H1 (cell line): ENCODE measurements at regions not wholly inside any gene's neighbourhood (a gene's known extent, or its start where the extent isn't known, plus 50 kb on each side); places are given as distances from the start of the nearest gene placed in this dataset.
A peak's percentile ranks its signal among the peaks of the same experiment; 100 is the strongest.

Source experiments
- CTCF ChIA-PET: fragments of 300-600 bp; sonication (Branson Sonifier 250); formaldehyde crosslinking; loops from one replicate; lab custom pipeline; 2021; ENCODE audit not compliant: partially characterized antibody; lab: Charles Lee
- POLR2A ChIA-PET: fragments of 300-600 bp; sonication (Branson Sonifier 250); formaldehyde crosslinking; loops from one replicate; lab custom pipeline; 2021; ENCODE audit warnings: inconsistent platforms; ENCODE audit not compliant: partially characterized antibody; lab: Charles Lee
- DNase-seq, 2 experiments: peaks; one replicate each; pipeline versions ENCODE4 v3.0.0 to v3.0.0-alpha.2; 2010 to 2022; ENCODE audit warnings: low spot score in 2 of 2, low read depth in 1 of 2, mixed read lengths in 1 of 2
- FAIRE-seq: peaks from 2 replicates; lab custom pipeline; 2011; peaks lifted over from hg19 to GRCh38; lab: Jason Lieb, UNC
- H2AFZ ChIP-seq: 2 replicates; pipeline ENCODE4 v1.8.1; 2012; ENCODE audit warnings: low read length, inconsistent platforms
- H2AK5ac ChIP-seq: 2 replicates; pipeline ENCODE4 v1.6.1; 2013; ENCODE audit warnings: low read depth, low read length
- H2BK120ac ChIP-seq: replicated peaks from 2 replicates; pipeline ENCODE3; 2013; ENCODE audit warnings: low read depth, low read length, inconsistent platforms
- H2BK12ac ChIP-seq: 2 replicates; pipeline ENCODE4 v1.6.1; 2013; ENCODE audit warnings: low read depth, low read length
- H2BK15ac ChIP-seq: 2 replicates; pipeline ENCODE4 v1.6.1; 2013; ENCODE audit warnings: low read length
- H2BK20ac ChIP-seq: 2 replicates; pipeline ENCODE4 v1.6.1; 2013; ENCODE audit warnings: low read length
- H2BK5ac ChIP-seq: 2 replicates; pipeline ENCODE4 v1.6.1; 2013; ENCODE audit warnings: low read depth, low read length
- H3K14ac ChIP-seq: 2 replicates; pipeline ENCODE4 v1.6.1; 2013; ENCODE audit warnings: inconsistent platforms; ENCODE audit not compliant: insufficient read length
- H3K18ac ChIP-seq: 2 replicates; pipeline ENCODE4 v1.6.1; 2013; ENCODE audit warnings: low read length; ENCODE audit errors: extremely low read depth
- H3K23ac ChIP-seq: 2 replicates; pipeline ENCODE4 v1.6.1; 2013; ENCODE audit warnings: inconsistent platforms; ENCODE audit not compliant: insufficient read length
- H3K23me2 ChIP-seq: 2 replicates; pipeline ENCODE4 v1.6.1; 2013; ENCODE audit warnings: low read depth, low read length
- H3K27ac ChIP-seq: 2 replicates; pipeline ENCODE4 v1.6.1; 2011; ENCODE audit warnings: low read depth, low read length, inconsistent platforms
- H3K27me3 ChIP-seq, 4 experiments: replicated peaks in 1 of 4; 1 replicate in 1 of 4; 2 replicates in 3 of 4; pipeline versions ENCODE4 v1.6.1 to v1.8.1; 2011 to 2013; ENCODE audit warnings: low read length in 3 of 4, mild to moderate bottlenecking in 3 of 4, inconsistent platforms in 2 of 4, mixed read lengths in 2 of 4, moderate library complexity in 1 of 4; ENCODE audit not compliant: control insufficient read depth in 3 of 4, insufficient read depth in 3 of 4; ENCODE audit errors: extremely low read depth in 1 of 4
- H3K36me3 ChIP-seq, 4 experiments: 2 replicates each; pipeline versions ENCODE4 v1.6.1 to v1.8.1; 2011 to 2013; ENCODE audit warnings: mild to moderate bottlenecking in 4 of 4, low read length in 3 of 4, moderate library complexity in 2 of 4, control low read depth in 1 of 4, inconsistent platforms in 1 of 4; ENCODE audit not compliant: insufficient read depth in 4 of 4, control insufficient read depth in 2 of 4
- H3K4ac ChIP-seq: replicated peaks from 2 replicates; pipeline ENCODE3; 2013; ENCODE audit warnings: low read length, low read depth, mixed read lengths, inconsistent platforms; ENCODE audit not compliant: insufficient read length
- H3K4me1 ChIP-seq, 4 experiments: replicated peaks in 1 of 4; 1 replicate in 1 of 4; 2 replicates in 3 of 4; pipeline versions ENCODE4 v1.6.1 to v1.8.1; 2011 to 2013; ENCODE audit warnings: low read length in 3 of 4, inconsistent platforms in 2 of 4, mixed read lengths in 1 of 4; ENCODE audit not compliant: insufficient read depth in 4 of 4, control insufficient read depth in 3 of 4
- H3K4me2 ChIP-seq, 2 experiments: 2 replicates each; pipeline versions ENCODE4 v1.6.1 to v1.8.1; 2011 to 2013; ENCODE audit warnings: low read depth in 2 of 2, low read length in 2 of 2, control low read depth in 1 of 2, inconsistent platforms in 1 of 2, mild to moderate bottlenecking in 1 of 2; ENCODE audit not compliant: insufficient read depth in 1 of 2
- H3K4me3 ChIP-seq, 4 experiments: fragments of 200-600, 300-600 bp in 1 of 4; sonication (generic), shearing (Covaris generic), sonication (Bioruptor Twin) in 1 of 4; 2 replicates each; pipeline versions ENCODE4 v1.5.1 to v1.8.1; 2011 to 2016; ENCODE audit warnings: low read length in 4 of 4, low read depth in 3 of 4, control low read depth in 2 of 4, inconsistent platforms in 2 of 4, mild to moderate bottlenecking in 2 of 4, mixed read lengths in 1 of 4, moderate library complexity in 1 of 4; ENCODE audit not compliant: insufficient read depth in 2 of 4; ENCODE audit errors: extremely low read depth in 1 of 4
- H3K56ac ChIP-seq: replicated peaks from 2 replicates; pipeline ENCODE3; 2013; ENCODE audit warnings: low read depth, mild to moderate bottlenecking, mixed read lengths, low read length, inconsistent platforms; ENCODE audit not compliant: insufficient read length
- H3K79me1 ChIP-seq: 2 replicates; pipeline ENCODE4 v1.6.1; 2013; ENCODE audit warnings: low read depth, low read length, control low read depth
- H3K79me2 ChIP-seq, 2 experiments: 2 replicates each; pipeline versions ENCODE4 v1.6.1 to v1.8.1; 2012 to 2013; ENCODE audit warnings: low read length in 2 of 2, mild to moderate bottlenecking in 2 of 2, inconsistent platforms in 1 of 2; ENCODE audit not compliant: insufficient read depth in 2 of 2, control insufficient read depth in 1 of 2
- H3K9ac ChIP-seq, 4 experiments: replicated peaks in 1 of 4; 1 replicate in 1 of 4; 2 replicates in 3 of 4; pipeline versions ENCODE4 v1.6.1 to v1.8.1; 2011 to 2013; ENCODE audit warnings: low read depth in 3 of 4, low read length in 3 of 4, control low read depth in 2 of 4, mild to moderate bottlenecking in 2 of 4, moderate library complexity in 2 of 4, inconsistent platforms in 1 of 4; ENCODE audit errors: extremely low read depth in 1 of 4
- H3K9me3 ChIP-seq, 2 experiments: 2 replicates each; pipeline versions ENCODE4 v1.6.1 to v1.8.1; 2012 to 2013; ENCODE audit warnings: mild to moderate bottlenecking in 2 of 2, moderate library complexity in 2 of 2, control low read depth in 1 of 2, inconsistent platforms in 1 of 2, low read depth in 1 of 2, low read length in 1 of 2, mixed read lengths in 1 of 2; ENCODE audit not compliant: insufficient read depth in 2 of 2
- H4K20me1 ChIP-seq, 2 experiments: replicated peaks in 1 of 2; 2 replicates each; pipeline versions ENCODE3 to v1.8.1; 2011 to 2013; ENCODE audit warnings: inconsistent platforms in 2 of 2, low read length in 2 of 2, mild to moderate bottlenecking in 1 of 2; ENCODE audit not compliant: insufficient read depth in 2 of 2, control insufficient read depth in 1 of 2
- H4K5ac ChIP-seq: 2 replicates; pipeline ENCODE4 v1.6.1; 2013; ENCODE audit warnings: low read length, low read depth, mixed read lengths, inconsistent platforms; ENCODE audit not compliant: insufficient read length
- H4K8ac ChIP-seq: 2 replicates; pipeline ENCODE4 v1.8.0; 2013; ENCODE audit warnings: mild to moderate bottlenecking, moderate library complexity, low read length, inconsistent platforms; ENCODE audit not compliant: insufficient read depth; ENCODE audit errors: extremely low read depth
- H4K91ac ChIP-seq: replicated peaks from 2 replicates; pipeline ENCODE3; 2013; ENCODE audit warnings: low read length, mixed read lengths, inconsistent platforms; ENCODE audit not compliant: insufficient read length
- POLR2A ChIP-seq, 2 experiments: IDR thresholded peaks; 1 replicate in 1 of 2; 2 replicates in 1 of 2; pipeline ENCODE4 v1.6.1; 2011; ENCODE audit warnings: low read depth in 2 of 2, low read length in 2 of 2, mild to moderate bottlenecking in 2 of 2; ENCODE audit errors: control extremely low read depth in 1 of 2
- WGBS, 2 experiments: shearing (Covaris generic) in 1 of 2; methylation state at CpG; one replicate each; pipeline versions ENCODE4 v1.1.6 to v1.1.7; 2013 to 2015; ENCODE audit warnings: low lambda C conversion rate in 2 of 2, mixed read lengths in 2 of 2, inconsistent platforms in 1 of 2, low coverage in 1 of 2, missing lambda C conversion rate in 1 of 2; ENCODE audit not compliant: insufficient replicate concordance in 2 of 2, insufficient coverage in 1 of 2, insufficient read length in 1 of 2; ENCODE audit errors: extremely low coverage in 1 of 2, missing lambda C conversion rate in 1 of 2; 5-methylcytosine and 5-hydroxymethylcytosine counted together

DNA sequence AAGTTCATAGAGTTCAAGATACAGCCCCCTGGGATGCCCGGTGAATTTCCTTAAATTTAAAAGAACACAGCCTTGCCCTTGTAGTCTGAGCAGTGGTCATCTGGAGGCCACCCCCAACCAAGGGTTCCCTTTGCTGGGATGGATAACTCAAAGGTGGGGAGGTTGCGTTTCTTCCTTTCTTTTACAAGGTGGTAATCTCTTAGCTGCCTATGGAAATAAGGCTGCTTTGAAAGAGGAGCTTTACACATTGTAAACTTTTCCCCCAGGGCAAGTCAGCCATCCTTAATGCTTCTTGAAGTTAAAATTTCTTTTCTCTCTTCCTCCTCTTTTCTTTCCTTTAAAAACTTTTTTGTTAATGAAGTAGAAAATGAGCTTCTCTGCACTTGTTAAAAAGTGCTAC, 71.2 kb upstream of the PRDM1 start:
- FAIRE-seq (peak; percentile 66), DNase-seq (no peak)
- Histone ChIP-seq H2BK5ac (no peak overlapping the region), H3K18ac (no peak overlapping the region), H4K8ac (no peak overlapping the region), H3K27ac (no peak overlapping the region), H3K9me3 (no peaks in the 10 kb centered on the region), H2BK20ac (no peak overlapping the region), H2BK15ac (no peak overlapping the region), H3K23me2 (peaks cover 8% of the 10 kb centered on the region), H3K56ac (no peak overlapping the region), H3K79me1 (no peaks in the 10 kb centered on the region), H3K14ac (no peak overlapping the region), H4K5ac (no peak overlapping the region), H3K9ac (no peak overlapping the region), H3K27me3 (no peaks in the 10 kb centered on the region), H2AFZ (no peak overlapping the region), H3K4ac (no peak overlapping the region), H3K36me3 (no peaks in the 10 kb centered on the region; a peak in 1 of 8 replicates), H4K20me1 (peaks cover 0 to 2% of the 10 kb centered on the region in 2 experiments), H3K4me2 (peak overlapping the region in 1 of 2 experiments; percentile 2; a peak in 2 of 4 replicates), H3K4me3 (peak overlapping the region in 1 of 4 experiments; percentile 29; a peak in 1 of 8 replicates), H3K4me1 (peaks cover 0 to 6% (median 2%) of the 10 kb centered on the region in 4 experiments; a peak in 1 of 7 replicates), H2BK120ac (no peak overlapping the region), H2AK5ac (no peak overlapping the region), H3K79me2 (no peaks in the 10 kb centered on the region), H2BK12ac (no peak overlapping the region), H3K23ac (no peak overlapping the region), H4K91ac (no peak overlapping the region)
- ChIA-PET CTCF (interaction anchor here (1.0 kb wide), 1 partner anchor 208 kb away, joined by 3 read pairs; no protein-coding TSS in a partner anchor), POLR2A (interaction anchor here (0.9 kb wide), 1 partner anchor 35 kb away, joined by 3 read pairs; no protein-coding TSS in a partner anchor)
- 31% methylated on average over 2 of the region's 2 CpGs; no CpG with 5 or more reads in 1 of the 2 experiments for WGBS, 2 experiments
- TF ChIP-seq POLR2A (IDR thresholded peaks at IDR 0.05; ENCODE audit: control extremely low read depth in 1 of 2, low read depth in 2 of 2, low read length in 2 of 2): no peak
